WTC11 (cell line): ENCODE measurements at regions not wholly inside any gene's neighbourhood (a gene's known extent, or its start where the extent isn't known, plus 50 kb on each side); places are given as distances from the start of the nearest gene placed in this dataset.

Source experiments
- ATAC-seq: fragments of 200-7000 bp; cut with Tn5 transposase; 2 replicates; pipeline ENCODE4 v1.10.0; 2021; ENCODE audit warnings: mild to moderate bottlenecking, moderate library complexity
- CTCF ChIA-PET: fragments of 300-600 bp; sonication (Branson Sonifier 250); formaldehyde crosslinking; loops from one replicate; lab custom pipeline; 2021; ENCODE audit warnings: antibody characterized with exemption; lab: Charles Lee
- POLR2A ChIA-PET: fragments of 350-600 bp; sonication (Branson Sonifier 250); formaldehyde crosslinking; loops from one replicate; lab custom pipeline; 2021; ENCODE audit warnings: antibody characterized with exemption; lab: Charles Lee
- DNase-seq: peaks from one replicate; pipeline ENCODE4 v3.0.0; 2021; ENCODE audit warnings: low spot score
- H3K27ac Mint-ChIP-seq: 2 replicates; pipeline ENCODE4 v1.8.0; 2021; ENCODE audit warnings: mixed read lengths
- H3K27me3 Mint-ChIP-seq: 2 replicates; pipeline ENCODE4 v1.8.0; 2021; ENCODE audit warnings: low read depth, mild to moderate bottlenecking, moderate library complexity, mixed read lengths
- H3K36me3 Mint-ChIP-seq: 2 replicates; pipeline ENCODE4 v1.8.0; 2021; ENCODE audit warnings: mixed read lengths
- H3K4me1 Mint-ChIP-seq: 2 replicates; pipeline ENCODE4 v1.8.0; 2022; ENCODE audit warnings: mixed read lengths
- H3K4me3 Mint-ChIP-seq: 2 replicates; pipeline ENCODE4 v1.8.0; 2021; ENCODE audit warnings: mild to moderate bottlenecking, moderate library complexity, mixed read lengths
- H3K9me3 Mint-ChIP-seq: 2 replicates; pipeline ENCODE4 v1.8.0; 2021; ENCODE audit warnings: mixed read lengths
- CBFB ChIP-seq: sonication (generic); formaldehyde crosslinking; IDR thresholded peaks from 2 replicates; pipeline ENCODE4 v1.8.1; 2022; ENCODE audit warnings: mild to moderate bottlenecking, low read depth, missing genetic modification reagents
- CTCF ChIP-seq: fragments of 200-600 bp; IDR thresholded peaks from 2 replicates; pipeline ENCODE4 v1.8.0; 2022; ENCODE audit warnings: antibody characterized with exemption
- ERG ChIP-seq: fragments of 250-450 bp; sonication (Bioruptor Pico); IDR thresholded peaks from 2 replicates; pipeline ENCODE4 v1.8.0; 2021; ENCODE audit warnings: mild to moderate bottlenecking
- GRHL2 ChIP-seq: fragments of 250-450 bp; sonication (Bioruptor Pico); IDR thresholded peaks from 2 replicates; pipeline ENCODE4 v1.8.0; 2022; ENCODE audit warnings: mild to moderate bottlenecking, moderate library complexity; ENCODE audit not compliant: insufficient replicate concordance, severe bottlenecking
- IRF1 ChIP-seq: sonication (generic); formaldehyde crosslinking; IDR thresholded peaks from 2 replicates; pipeline ENCODE4 v1.8.0; 2023; ENCODE audit warnings: missing genetic modification reagents
- IRF2 ChIP-seq: sonication (generic); formaldehyde crosslinking; IDR thresholded peaks from 2 replicates; pipeline ENCODE4 v1.8.0; 2022; ENCODE audit warnings: low read depth, missing genetic modification reagents, borderline replicate concordance
- JAZF1 ChIP-seq: fragments of 250-450 bp; sonication (Bioruptor Pico); IDR thresholded peaks from 2 replicates; pipeline ENCODE4 v1.9.0; 2021; ENCODE audit warnings: moderate library complexity, mild to moderate bottlenecking, inconsistent platforms
- NR3C1 ChIP-seq: sonication (generic); formaldehyde crosslinking; conservative IDR thresholded peaks from 2 replicates; pipeline ENCODE4 v1.8.1; 2023; ENCODE audit warnings: low read depth, mild to moderate bottlenecking, missing genetic modification reagents
- RORB ChIP-seq: fragments of 250-450 bp; sonication (Bioruptor Pico); IDR thresholded peaks from 2 replicates; pipeline ENCODE4 v1.9.0; 2021; ENCODE audit warnings: mild to moderate bottlenecking
- TCF7 ChIP-seq: sonication (generic); formaldehyde crosslinking; IDR thresholded peaks from 2 replicates; pipeline ENCODE4 v1.8.0; 2022; ENCODE audit warnings: mild to moderate bottlenecking, low read depth, missing genetic modification reagents, moderate library complexity
- TEAD4 ChIP-seq: sonication (generic); formaldehyde crosslinking; IDR thresholded peaks from 2 replicates; pipeline ENCODE4 v1.8.0; 2022; ENCODE audit warnings: mild to moderate bottlenecking, missing genetic modification reagents
- ZNF317 ChIP-seq: sonication (generic); formaldehyde crosslinking; IDR thresholded peaks from 2 replicates; pipeline ENCODE4 v1.8.1; 2023; ENCODE audit warnings: low read depth, mild to moderate bottlenecking, moderate library complexity, missing genetic modification reagents, borderline replicate concordance
- ZNF396 ChIP-seq: fragments of 250-450 bp; sonication (Bioruptor Pico); IDR thresholded peaks from 2 replicates; pipeline ENCODE4 v1.8.0; 2021; ENCODE audit warnings: mild to moderate bottlenecking, moderate library complexity, borderline replicate concordance
- TF ChIP-seq, protein P1 (sequence below): fragments of 250-450 bp; sonication (Bioruptor Pico); IDR thresholded peaks from 2 replicates; pipeline ENCODE4 v2.1.2; 2022; ENCODE audit warnings: mild to moderate bottlenecking, moderate library complexity
- TF ChIP-seq, protein P2 (sequence below): sonication (generic); formaldehyde crosslinking; IDR thresholded peaks from 2 replicates; pipeline ENCODE4 v1.8.1; 2023; ENCODE audit warnings: mild to moderate bottlenecking, missing genetic modification reagents, borderline replicate concordance
- TF ChIP-seq, protein P3 (sequence below): sonication (generic); formaldehyde crosslinking; IDR thresholded peaks from 2 replicates; pipeline ENCODE4 v1.8.0; 2022; ENCODE audit warnings: mild to moderate bottlenecking, missing genetic modification reagents
- TF ChIP-seq, protein P4 (sequence below): sonication (generic); formaldehyde crosslinking; conservative IDR thresholded peaks from 2 replicates; pipeline ENCODE4 v1.8.1; 2022; ENCODE audit warnings: mild to moderate bottlenecking, missing genetic modification reagents
- TF ChIP-seq, protein P5 (sequence below): sonication (generic); formaldehyde crosslinking; IDR thresholded peaks from 2 replicates; pipeline ENCODE4 v1.8.0; 2023; ENCODE audit warnings: missing genetic modification reagents, mild to moderate bottlenecking, borderline replicate concordance

DNA sequence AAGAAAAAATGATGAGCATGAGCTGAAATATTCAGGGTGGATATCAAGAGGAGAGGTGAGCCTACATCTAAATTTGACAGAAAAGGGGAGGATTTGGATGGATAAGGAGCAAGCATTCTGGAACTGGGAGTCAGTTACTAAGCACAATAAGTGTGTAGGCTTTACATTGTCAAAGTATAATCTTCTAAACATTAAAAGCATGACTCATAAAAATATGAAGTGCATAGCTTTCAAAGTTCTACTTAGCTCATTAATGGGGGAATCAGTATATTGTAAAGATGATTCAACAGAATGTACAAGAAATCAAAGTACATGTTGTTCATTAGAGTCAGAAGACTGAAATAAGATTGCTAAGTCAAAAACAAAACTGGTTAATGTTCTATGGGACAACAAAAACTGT lies 248.0 kb upstream of the GAS1 start (continued):
- TF ChIP-seq ZNF317 (no peak), ERG (CRISPR knock-in tag) (no peak), CBFB (no peak), NR3C1 (CRISPR knock-in tag) (no peak), GRHL2 (CRISPR knock-in tag) (no peak)
- TF ChIP-seq, protein P1, sequence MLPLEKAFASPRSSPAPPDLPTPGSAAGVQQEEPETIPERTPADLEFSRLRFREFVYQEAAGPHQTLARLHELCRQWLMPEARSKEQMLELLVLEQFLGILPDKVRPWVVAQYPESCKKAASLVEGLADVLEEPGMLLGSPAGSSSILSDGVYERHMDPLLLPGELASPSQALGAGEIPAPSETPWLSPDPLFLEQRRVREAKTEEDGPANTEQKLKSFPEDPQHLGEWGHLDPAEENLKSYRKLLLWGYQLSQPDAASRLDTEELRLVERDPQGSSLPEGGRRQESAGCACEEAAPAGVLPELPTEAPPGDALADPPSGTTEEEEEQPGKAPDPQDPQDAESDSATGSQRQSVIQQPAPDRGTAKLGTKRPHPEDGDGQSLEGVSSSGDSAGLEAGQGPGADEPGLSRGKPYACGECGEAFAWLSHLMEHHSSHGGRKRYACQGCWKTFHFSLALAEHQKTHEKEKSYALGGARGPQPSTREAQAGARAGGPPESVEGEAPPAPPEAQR (CRISPR knock-in tag): no peak
- TF ChIP-seq, all 79 proteins: peak for 0

DNA sequence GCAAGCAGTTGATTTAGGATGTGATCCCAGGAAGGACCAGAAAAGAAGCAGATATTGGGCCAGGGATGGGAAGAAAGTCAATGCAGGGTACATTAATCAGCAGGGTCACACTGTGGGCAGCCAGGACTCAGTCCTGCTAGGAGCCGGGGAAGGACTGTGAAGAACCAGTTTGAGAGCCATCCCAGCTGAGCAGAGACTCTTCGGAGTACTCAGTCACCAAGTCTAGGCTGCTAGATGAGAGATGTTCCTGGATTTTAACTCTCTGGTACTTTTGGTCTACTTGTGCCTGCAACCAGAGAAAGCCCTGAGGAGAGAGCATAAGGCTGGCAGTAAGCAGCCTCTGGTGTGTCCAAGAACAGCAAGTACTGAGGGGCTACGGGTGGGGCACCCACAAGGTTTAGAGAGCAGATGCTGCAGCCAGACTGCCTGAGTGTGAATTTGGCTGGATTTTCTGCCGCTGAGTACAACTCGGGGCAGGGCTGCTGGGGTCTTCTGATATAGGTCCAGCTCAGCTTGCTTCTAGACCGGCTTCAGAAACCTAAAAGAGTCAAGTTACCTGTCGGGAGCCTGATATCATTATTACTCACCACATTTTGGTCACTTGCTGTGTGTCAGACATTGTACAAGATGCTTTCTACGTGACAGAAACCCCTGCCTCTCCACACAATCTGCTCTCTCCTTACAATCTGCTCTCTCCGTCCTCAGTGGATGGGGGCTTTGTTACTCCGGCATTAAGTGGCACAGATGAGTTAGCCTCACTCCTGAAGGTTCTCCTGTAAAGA lies 250.2 kb upstream of the GAS1 start:
- Mint-ChIP-seq H3K36me3 (no peaks in the 10 kb centered on the region), H3K4me3 (no peak overlapping the region)
- CTCF ChIA-PET: no interaction called here
- TF ChIP-seq, protein P2, sequence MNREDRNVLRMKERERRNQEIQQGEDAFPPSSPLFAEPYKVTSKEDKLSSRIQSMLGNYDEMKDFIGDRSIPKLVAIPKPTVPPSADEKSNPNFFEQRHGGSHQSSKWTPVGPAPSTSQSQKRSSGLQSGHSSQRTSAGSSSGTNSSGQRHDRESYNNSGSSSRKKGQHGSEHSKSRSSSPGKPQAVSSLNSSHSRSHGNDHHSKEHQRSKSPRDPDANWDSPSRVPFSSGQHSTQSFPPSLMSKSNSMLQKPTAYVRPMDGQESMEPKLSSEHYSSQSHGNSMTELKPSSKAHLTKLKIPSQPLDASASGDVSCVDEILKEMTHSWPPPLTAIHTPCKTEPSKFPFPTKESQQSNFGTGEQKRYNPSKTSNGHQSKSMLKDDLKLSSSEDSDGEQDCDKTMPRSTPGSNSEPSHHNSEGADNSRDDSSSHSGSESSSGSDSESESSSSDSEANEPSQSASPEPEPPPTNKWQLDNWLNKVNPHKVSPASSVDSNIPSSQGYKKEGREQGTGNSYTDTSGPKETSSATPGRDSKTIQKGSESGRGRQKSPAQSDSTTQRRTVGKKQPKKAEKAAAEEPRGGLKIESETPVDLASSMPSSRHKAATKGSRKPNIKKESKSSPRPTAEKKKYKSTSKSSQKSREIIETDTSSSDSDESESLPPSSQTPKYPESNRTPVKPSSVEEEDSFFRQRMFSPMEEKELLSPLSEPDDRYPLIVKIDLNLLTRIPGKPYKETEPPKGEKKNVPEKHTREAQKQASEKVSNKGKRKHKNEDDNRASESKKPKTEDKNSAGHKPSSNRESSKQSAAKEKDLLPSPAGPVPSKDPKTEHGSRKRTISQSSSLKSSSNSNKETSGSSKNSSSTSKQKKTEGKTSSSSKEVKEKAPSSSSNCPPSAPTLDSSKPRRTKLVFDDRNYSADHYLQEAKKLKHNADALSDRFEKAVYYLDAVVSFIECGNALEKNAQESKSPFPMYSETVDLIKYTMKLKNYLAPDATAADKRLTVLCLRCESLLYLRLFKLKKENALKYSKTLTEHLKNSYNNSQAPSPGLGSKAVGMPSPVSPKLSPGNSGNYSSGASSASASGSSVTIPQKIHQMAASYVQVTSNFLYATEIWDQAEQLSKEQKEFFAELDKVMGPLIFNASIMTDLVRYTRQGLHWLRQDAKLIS (CRISPR knock-in tag): no peak
- TF ChIP-seq IRF2 (CRISPR knock-in tag) (no peak), IRF1 (CRISPR knock-in tag) (no peak), CTCF (no peak), ZNF396 (no peak), JAZF1 (no peak), TCF7 (no peak), TEAD4 (CRISPR knock-in tag) (no peak), RORB (CRISPR knock-in tag) (no peak)
- TF ChIP-seq, protein P3, sequence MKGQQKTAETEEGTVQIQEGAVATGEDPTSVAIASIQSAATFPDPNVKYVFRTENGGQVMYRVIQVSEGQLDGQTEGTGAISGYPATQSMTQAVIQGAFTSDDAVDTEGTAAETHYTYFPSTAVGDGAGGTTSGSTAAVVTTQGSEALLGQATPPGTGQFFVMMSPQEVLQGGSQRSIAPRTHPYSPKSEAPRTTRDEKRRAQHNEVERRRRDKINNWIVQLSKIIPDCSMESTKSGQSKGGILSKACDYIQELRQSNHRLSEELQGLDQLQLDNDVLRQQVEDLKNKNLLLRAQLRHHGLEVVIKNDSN (CRISPR knock-in tag): no peak
- TF ChIP-seq, protein P4, sequence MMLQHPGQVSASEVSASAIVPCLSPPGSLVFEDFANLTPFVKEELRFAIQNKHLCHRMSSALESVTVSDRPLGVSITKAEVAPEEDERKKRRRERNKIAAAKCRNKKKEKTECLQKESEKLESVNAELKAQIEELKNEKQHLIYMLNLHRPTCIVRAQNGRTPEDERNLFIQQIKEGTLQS: no peak
- TF ChIP-seq, protein P5, sequence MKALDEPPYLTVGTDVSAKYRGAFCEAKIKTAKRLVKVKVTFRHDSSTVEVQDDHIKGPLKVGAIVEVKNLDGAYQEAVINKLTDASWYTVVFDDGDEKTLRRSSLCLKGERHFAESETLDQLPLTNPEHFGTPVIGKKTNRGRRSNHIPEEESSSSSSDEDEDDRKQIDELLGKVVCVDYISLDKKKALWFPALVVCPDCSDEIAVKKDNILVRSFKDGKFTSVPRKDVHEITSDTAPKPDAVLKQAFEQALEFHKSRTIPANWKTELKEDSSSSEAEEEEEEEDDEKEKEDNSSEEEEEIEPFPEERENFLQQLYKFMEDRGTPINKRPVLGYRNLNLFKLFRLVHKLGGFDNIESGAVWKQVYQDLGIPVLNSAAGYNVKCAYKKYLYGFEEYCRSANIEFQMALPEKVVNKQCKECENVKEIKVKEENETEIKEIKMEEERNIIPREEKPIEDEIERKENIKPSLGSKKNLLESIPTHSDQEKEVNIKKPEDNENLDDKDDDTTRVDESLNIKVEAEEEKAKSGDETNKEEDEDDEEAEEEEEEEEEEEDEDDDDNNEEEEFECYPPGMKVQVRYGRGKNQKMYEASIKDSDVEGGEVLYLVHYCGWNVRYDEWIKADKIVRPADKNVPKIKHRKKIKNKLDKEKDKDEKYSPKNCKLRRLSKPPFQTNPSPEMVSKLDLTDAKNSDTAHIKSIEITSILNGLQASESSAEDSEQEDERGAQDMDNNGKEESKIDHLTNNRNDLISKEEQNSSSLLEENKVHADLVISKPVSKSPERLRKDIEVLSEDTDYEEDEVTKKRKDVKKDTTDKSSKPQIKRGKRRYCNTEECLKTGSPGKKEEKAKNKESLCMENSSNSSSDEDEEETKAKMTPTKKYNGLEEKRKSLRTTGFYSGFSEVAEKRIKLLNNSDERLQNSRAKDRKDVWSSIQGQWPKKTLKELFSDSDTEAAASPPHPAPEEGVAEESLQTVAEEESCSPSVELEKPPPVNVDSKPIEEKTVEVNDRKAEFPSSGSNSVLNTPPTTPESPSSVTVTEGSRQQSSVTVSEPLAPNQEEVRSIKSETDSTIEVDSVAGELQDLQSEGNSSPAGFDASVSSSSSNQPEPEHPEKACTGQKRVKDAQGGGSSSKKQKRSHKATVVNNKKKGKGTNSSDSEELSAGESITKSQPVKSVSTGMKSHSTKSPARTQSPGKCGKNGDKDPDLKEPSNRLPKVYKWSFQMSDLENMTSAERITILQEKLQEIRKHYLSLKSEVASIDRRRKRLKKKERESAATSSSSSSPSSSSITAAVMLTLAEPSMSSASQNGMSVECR (CRISPR knock-in tag): no peak
- TF ChIP-seq, all 79 proteins: peak for 0
- Mint-ChIP-seq H3K27me3 (peaks cover 9% of the 10 kb centered on the region), H3K4me1 (peaks cover 39% of the 10 kb centered on the region), H3K27ac (no peak overlapping the region), H3K9me3 (no peaks in the 10 kb centered on the region)
- POLR2A ChIA-PET: no interaction called here
- no peak for DNase-seq
- no peak for ATAC-seq
